ENCODE measurements at regions not wholly inside any gene's neighbourhood (a gene's known extent, or its start where the extent isn't known, plus 50 kb on each side); places are given as distances from the start of the nearest gene placed in this dataset.

- ChIA-PET CTCF (no interaction called here), POLR2A (no interaction called here)
- Histone ChIP-seq H3K4me3 (ENCODE audit: low read depth, low read length) (no peak overlapping the region), H3K27me3 (ENCODE audit: control insufficient read depth, insufficient read depth, low read length) (peaks cover 3% of the 10 kb centered on the region), H3K36me3 (ENCODE audit: control insufficient read depth, insufficient read depth, low read length) (no peaks in the 10 kb centered on the region)
- DNase-seq (ENCODE audit: low read depth): no peak
- TF ChIP-seq, protein P1, sequence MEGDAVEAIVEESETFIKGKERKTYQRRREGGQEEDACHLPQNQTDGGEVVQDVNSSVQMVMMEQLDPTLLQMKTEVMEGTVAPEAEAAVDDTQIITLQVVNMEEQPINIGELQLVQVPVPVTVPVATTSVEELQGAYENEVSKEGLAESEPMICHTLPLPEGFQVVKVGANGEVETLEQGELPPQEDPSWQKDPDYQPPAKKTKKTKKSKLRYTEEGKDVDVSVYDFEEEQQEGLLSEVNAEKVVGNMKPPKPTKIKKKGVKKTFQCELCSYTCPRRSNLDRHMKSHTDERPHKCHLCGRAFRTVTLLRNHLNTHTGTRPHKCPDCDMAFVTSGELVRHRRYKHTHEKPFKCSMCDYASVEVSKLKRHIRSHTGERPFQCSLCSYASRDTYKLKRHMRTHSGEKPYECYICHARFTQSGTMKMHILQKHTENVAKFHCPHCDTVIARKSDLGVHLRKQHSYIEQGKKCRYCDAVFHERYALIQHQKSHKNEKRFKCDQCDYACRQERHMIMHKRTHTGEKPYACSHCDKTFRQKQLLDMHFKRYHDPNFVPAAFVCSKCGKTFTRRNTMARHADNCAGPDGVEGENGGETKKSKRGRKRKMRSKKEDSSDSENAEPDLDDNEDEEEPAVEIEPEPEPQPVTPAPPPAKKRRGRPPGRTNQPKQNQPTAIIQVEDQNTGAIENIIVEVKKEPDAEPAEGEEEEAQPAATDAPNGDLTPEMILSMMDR (IDR thresholded peaks at IDR 0.05; ENCODE audit: insufficient read depth, low read depth, low read length): no peak
Measured at GRCh38 chr16:80082906-80083305, 457.9 kb upstream of the DYNLRB2 start.

GRCh38 chr16:80081846-80082245 is 458.9 kb upstream of the DYNLRB2 start:
- TF ChIP-seq, protein P1 (IDR thresholded peaks at IDR 0.05; ENCODE audit: insufficient read depth, low read depth, low read length): no peak
- Histone ChIP-seq H3K4me3 (ENCODE audit: low read depth, low read length) (no peak overlapping the region), H3K27me3 (ENCODE audit: control insufficient read depth, insufficient read depth, low read length) (peaks cover 3% of the 10 kb centered on the region), H3K36me3 (ENCODE audit: control insufficient read depth, insufficient read depth, low read length) (no peaks in the 10 kb centered on the region)
- CTCF ChIA-PET: interaction anchor here (1.2 kb wide), 1 partner anchor 16 kb away, joined by 3 read pairs; no protein-coding TSS in a partner anchor
- no peak for DNase-seq (ENCODE audit: low read depth)
- POLR2A ChIA-PET: no interaction called here

DNA sequence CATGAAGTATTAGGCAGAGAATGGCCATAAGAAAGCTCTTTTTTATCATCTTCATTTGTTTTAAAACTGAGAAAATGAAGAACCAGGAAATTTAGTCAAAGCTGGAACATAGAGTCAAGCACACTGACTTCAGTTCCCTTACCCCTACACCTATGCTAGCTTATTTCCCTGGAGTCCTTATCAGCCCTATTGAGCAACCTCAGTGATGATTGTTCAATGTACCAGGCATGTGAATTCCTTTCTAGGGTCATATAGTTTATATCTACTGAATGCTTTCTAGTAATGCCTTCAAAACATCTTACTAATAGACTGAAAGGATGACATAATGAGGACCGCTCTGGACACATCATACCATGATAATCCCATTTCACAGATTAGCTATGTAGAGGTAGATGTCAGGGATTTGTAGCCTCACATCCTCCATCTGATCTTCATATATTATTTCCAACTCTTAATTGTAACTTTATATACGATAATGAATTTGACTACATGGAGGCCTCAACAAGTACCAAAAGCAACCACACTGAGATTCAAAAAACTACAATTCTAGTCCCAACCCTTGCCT is 460.4 kb upstream of the DYNLRB2 start:
- Histone ChIP-seq H3K36me3 (ENCODE audit: control insufficient read depth, insufficient read depth, low read length) (no peaks in the 10 kb centered on the region), H3K4me3 (ENCODE audit: low read depth, low read length) (no peak overlapping the region), H3K27me3 (ENCODE audit: control insufficient read depth, insufficient read depth, low read length) (peaks cover 3% of the 10 kb centered on the region)
- TF ChIP-seq, protein P1 (IDR thresholded peaks at IDR 0.05; ENCODE audit: insufficient read depth, low read depth, low read length): no peak
- DNase-seq (ENCODE audit: low read depth): no peak
- ChIA-PET CTCF (interaction anchor here (1.5 kb wide), 1 partner anchor 289 kb away, joined by 4 read pairs; no protein-coding TSS in a partner anchor), POLR2A (no interaction called here)

GRCh38 chr16:80079072-80079471 is 461.7 kb upstream of the DYNLRB2 start:
- no peak for DNase-seq (ENCODE audit: low read depth)
- ChIA-PET CTCF (no interaction called here), POLR2A (interaction anchor here (0.6 kb wide), 1 partner anchor 312 kb away, joined by 3 read pairs; no protein-coding TSS in a partner anchor)

GRCh38 chr16:80077696-80078095 is 463.1 kb upstream of the DYNLRB2 start:
- Histone ChIP-seq H3K4me3 (ENCODE audit: low read depth, low read length) (no peak overlapping the region), H3K27me3 (ENCODE audit: control insufficient read depth, insufficient read depth, low read length) (peaks cover 3% of the 10 kb centered on the region), H3K36me3 (ENCODE audit: control insufficient read depth, insufficient read depth, low read length) (no peaks in the 10 kb centered on the region)
- no peak for DNase-seq (ENCODE audit: low read depth)
- ChIA-PET CTCF (no interaction called here), POLR2A (no interaction called here)
- TF ChIP-seq, protein P1 (IDR thresholded peaks at IDR 0.05; ENCODE audit: insufficient read depth, low read depth, low read length): no peak

More at GRCh38 chr16:80079072-80079471, 461.7 kb upstream of the DYNLRB2 start:
- TF ChIP-seq, protein P1 (IDR thresholded peaks at IDR 0.05; ENCODE audit: insufficient read depth, low read depth, low read length): no peak
- H3K36me3 ChIP-seq (ENCODE audit: control insufficient read depth, insufficient read depth, low read length): no peaks in the 10 kb centered on the region
- H3K4me3 ChIP-seq (ENCODE audit: low read depth, low read length): no peak overlapping the region
- H3K27me3 ChIP-seq (ENCODE audit: control insufficient read depth, insufficient read depth, low read length): peaks cover 3% of the 10 kb centered on the region

Data from BJ (cell line).